Skin epidermis (tissue), 12 donors: ENCODE measurements at regions not wholly inside any gene's neighbourhood (a gene's known extent, or its start where the extent isn't known, plus 50 kb on each side); places are given as distances from the start of the nearest gene placed in this dataset.
"Not testable (repeated sequence)": the region's sequence is repeated elsewhere in the genome, so short reads cannot be mapped to it uniquely, and the experiment has no call there.

Experiments used
- H3K27ac ChIP-seq, 21 experiments: fragments of 200-600 bp; sonication (generic) in 11 of 21; one replicate each; pipeline ENCODE4 v1.5.0; 2020; ENCODE audit warnings: mild to moderate bottlenecking in 3 of 21, inconsistent platforms in 2 of 21, moderate library complexity in 2 of 21
- H3K4me3 ChIP-seq, 7 experiments: fragments of 200-600 bp; sonication (generic) in 2 of 7; one replicate each; pipeline ENCODE4 v1.5.0; 2020; ENCODE audit warnings: inconsistent platforms in 2 of 7, mild to moderate bottlenecking in 2 of 7, moderate library complexity in 1 of 7

DNA sequence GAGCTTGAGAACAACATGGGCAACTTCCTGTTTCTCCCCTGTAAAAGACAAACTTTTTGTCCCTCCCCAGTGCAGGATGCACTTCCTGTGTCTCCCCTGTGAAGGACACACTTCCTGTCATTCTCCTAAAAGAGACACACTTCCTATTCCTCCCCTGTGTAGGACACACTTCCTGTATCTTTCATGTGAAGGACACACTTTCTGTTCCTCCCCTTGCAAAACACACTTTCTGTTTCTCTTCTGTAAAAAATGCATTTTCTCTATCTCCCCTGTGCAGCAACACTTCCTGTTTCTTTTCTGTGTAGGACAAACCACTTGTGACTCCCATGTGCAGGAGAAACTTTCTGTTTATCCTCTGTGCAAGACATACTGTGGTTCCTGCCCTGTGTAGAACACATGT, 488.6 kb upstream of the USP9Y start:
- Histone ChIP-seq H3K4me3 (no peak overlapping the region), H3K27ac (no peak overlapping the region)

DNA sequence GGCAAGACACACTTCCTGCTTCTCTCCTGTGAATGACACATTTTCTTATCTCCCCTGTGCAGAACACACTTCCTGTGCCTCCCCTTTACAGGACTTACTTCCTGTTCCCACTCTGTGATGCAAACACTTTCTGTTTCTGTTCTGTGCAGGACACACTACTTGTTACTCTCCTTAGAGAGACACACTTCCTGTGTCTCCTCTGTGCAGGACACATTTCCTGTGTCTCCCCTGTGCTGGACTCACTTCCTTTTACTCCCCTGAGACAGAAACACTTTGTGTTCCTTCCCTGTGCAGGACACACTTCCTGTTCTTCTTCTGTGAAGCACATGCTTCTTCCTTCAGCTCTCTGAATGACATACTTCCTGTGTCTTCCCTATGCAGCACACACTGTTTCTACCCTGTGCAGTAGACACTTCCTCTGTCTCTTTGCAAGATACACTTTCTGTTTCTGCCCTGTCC, 485.4 kb upstream of the USP9Y start:
- Histone ChIP-seq H3K4me3 (no peak overlapping the region), H3K27ac (no peak overlapping the region)

DNA sequence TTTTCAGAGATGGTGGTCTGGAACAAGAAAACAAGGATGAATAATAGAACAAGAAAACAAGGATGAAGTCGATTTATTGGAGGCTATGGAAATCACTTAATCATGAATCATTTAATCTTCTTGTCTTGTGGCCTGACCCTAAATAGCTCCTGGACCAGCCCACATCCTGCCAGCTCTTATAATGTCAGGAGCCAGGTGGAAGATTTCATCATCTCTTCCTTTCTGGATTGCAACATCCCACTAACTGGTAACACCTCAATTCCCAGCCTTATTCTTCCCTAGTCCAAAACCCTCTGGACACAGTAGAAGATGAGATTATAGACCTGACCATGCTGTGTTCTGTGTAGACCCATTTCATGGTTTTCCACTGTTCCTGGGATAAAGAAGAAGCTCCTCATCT, 470.1 kb upstream of the USP9Y start:
- H3K4me3 ChIP-seq: no peak overlapping the region
- H3K27ac ChIP-seq: no peak overlapping the region

DNA sequence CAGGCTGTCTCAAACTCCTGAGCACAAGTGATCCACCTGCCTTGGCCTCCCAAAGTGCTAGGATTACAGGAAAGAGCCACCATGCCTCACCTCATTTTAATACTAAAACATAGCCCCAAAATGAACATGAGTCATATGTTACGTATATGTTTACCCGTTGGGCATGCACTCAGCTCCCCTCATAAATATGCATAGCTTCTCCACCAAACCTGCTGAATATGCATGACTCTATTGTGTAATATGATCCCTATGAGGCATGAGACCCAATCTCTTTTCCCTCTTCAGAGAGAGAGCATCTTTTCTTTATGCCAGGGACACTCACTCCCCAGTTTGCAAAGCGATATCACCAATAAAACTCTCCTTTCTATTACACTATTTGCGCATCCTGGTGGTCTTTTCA, 464.6 kb upstream of the USP9Y start:
- no peak overlapping the region for H3K4me3 ChIP-seq
- no peak overlapping the region for H3K27ac ChIP-seq

DNA sequence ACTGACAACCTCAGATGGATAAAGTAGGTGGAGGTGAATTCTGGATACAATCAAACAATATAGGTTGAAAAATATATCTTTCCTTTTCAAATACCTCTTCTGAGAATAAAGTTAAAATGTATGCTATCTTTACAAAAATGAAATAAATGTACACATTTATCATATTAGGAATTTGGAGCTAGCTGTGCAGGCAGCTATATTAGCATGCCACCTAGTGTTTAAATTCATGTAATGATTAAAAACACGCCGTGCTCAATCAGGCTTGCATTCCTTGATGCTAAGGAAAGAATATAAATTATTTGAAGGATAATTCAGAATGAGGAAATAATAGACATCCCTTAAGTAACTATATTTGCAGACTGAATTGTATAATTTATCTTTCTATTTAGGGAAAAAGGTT, 460.7 kb upstream of the USP9Y start:
- H3K27ac ChIP-seq, H3K4me3 ChIP-seq: not testable (repeated sequence)

DNA sequence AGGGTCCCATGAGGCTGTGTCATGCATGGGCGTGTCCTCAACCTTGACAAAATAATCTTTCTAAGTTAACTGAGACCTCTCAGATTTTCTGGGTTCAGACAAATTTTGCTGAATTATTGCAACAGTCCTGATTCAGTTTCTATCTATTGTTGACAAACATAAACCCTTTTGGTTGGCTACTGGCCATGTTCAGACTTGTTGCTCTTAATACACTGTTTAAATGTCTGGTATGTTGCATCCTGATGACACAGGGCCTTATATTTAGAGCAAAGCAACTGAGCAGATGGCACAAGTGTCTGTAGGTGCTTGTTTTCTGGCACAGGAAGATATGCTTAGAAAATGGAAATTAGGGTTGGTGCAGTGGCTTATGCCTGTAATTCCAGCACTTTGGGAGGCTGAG, 456.9 kb upstream of the USP9Y start:
- no peak overlapping the region for H3K27ac ChIP-seq
- H3K4me3 ChIP-seq: no peak overlapping the region

DNA sequence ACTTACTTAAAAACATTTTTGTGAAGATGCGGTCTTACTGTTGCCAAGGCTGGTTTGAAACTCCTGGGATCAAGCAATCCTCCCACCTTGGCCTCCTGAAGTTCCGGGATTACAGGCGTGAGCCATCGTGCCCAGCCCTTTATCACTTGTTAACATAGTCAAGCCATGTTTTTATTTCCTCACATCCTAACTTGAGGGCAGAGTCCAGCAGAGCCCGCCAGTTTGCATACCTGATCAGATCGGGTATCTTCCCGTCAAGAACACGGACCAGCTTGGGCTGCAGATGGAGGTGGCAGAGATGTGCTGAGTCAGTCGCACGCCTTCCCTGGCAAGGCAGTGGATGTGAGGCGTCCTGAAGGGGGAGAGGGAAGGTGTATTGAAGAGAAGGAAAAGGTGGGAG, 447.3 kb upstream of the USP9Y start:
- no peak overlapping the region for H3K4me3 ChIP-seq
- no peak overlapping the region for H3K27ac ChIP-seq

DNA sequence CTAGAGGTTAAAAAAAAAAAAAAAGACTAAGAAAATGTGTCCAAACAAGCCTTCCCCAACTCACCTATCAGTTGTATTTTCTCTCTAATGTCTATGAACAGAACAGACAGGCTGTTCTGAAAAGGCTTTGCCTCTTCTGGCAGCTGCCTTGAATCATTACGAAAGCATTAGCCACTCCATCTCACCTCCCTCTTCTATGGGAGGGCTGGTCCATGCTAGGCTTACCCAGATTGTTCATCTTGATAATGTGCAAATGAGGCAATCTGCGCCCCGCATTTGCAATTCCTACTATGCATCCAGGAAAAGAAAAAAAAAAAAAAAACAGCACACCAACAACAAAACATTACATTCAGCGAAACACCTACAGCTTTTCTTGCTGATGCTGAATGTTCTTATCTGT, 429.9 kb upstream of the USP9Y start:
- H3K4me3 ChIP-seq: no peak overlapping the region
- H3K27ac ChIP-seq: no peak overlapping the region

DNA sequence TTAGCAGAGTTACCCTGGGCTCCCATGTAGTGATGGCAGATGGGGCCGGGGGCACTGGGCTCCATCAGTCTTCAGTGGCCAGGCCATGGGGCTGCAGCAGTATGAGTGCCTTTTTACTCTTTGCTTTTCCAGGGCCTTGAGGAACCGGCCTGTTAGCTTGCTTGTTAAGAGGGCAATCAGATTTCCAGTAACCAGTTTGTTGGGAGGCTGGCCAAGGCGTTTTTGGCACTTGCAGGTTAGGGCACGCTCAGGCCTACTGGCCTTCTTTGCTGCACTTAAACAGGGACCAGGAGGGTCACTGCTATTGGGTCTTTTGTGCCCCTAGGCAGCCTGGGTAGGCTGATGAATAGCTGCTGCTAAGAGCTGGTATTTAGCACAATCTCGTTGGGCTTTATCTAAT, 415.4 kb upstream of the USP9Y start:
- no peak overlapping the region for H3K27ac ChIP-seq
- no peak overlapping the region for H3K4me3 ChIP-seq

DNA sequence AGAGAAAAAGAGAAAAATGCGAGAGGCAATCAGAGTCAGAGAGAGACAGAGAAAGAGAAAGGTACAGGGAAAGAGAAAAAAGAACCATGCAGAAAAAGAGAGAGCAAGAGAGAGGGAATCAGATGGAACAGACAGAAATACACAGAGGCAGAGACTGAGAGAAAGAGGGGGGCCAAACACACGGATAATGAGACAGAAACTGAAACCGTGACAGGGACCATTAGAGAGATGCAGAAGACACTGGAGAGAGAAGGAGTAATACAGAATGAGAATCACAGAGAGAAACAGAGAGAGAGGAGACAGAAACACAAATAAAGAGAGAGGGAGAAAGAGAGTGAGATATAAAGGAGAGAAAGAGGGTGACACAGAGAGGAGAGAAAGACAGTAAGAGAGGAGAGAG, 412.1 kb upstream of the USP9Y start:
- Histone ChIP-seq H3K27ac (no peak overlapping the region), H3K4me3 (no peak overlapping the region)

DNA sequence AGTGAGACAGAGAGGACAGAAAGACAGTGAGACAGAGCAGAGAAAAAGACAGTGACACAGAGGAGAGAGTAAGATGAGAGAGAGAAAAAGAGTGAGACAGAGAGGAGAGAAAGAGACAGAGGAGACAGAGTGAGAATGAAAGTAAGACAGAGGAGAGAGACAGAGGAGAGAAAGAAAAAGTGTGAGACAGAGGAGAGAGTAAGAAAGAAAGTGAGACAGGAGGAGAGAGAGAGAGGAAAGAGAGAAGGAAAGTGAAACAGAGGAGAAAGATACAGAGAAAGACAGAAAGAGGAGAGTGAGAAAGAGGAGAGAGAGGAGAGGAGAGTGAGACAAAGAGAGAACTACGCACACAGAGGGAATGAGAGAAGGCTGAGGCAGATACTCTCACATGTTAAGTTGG, 411.6 kb upstream of the USP9Y start:
- H3K27ac ChIP-seq: no peak overlapping the region
- no peak overlapping the region for H3K4me3 ChIP-seq

DNA sequence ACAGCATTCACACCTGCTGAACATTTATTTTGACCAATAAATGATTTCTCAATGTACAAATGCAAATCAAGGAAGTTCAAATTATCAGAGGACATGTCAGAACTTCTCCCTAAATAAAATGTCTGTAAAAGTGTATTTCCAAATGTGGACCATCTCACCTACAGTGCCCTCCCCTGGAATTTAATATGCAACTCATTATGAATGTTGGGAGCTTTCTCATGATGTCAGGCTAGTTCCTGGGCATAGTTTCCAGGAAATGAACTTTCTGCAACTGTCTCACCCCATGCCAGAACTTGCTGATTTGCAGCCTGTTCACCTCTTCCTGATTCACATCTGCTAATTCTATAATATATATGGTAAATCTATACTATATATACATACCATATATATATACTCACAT, 408.5 kb upstream of the USP9Y start:
- H3K27ac ChIP-seq: no peak overlapping the region
- no peak overlapping the region for H3K4me3 ChIP-seq

DNA sequence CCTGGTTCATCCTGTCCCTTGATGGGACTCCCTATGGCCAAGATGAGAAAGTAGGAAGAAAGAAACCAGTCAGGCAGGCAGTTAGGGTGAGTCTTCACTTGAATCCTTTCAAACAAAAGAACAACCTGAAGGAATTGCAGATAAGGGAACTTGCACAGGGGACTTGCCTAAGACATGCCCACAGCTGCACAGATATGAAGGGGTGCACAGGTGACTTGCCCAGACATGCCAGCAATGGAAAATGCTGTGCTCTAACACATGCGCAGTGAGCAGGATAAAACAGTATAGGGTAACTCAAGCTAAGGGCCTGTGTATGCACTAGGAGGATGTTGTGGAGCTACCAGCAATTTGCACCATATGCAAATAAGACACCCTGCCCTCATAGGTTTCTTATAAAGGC, 404.6 kb upstream of the USP9Y start:
- H3K27ac ChIP-seq: no peak overlapping the region
- no peak overlapping the region for H3K4me3 ChIP-seq

DNA sequence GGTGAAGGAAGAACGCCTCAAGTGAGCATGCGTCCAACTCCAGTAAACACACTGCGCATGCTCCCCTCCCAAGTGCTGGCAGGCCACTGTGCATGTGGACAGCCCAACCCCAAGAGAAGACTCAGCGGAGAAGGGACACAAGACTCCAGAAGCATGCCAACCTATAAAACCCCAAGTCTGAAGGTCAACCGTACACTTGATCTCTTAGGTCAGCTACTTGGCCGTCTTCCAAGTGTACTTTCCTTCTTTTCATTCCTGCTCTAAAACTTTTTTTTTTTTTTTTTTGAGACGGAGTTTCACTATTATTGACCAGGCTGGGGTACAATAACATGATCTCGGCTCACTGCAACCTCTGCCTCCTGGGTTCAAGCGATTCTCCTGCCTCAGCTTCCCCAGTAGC, 401.2 kb upstream of the USP9Y start:
- H3K4me3 ChIP-seq, H3K27ac ChIP-seq: not testable (repeated sequence)

DNA sequence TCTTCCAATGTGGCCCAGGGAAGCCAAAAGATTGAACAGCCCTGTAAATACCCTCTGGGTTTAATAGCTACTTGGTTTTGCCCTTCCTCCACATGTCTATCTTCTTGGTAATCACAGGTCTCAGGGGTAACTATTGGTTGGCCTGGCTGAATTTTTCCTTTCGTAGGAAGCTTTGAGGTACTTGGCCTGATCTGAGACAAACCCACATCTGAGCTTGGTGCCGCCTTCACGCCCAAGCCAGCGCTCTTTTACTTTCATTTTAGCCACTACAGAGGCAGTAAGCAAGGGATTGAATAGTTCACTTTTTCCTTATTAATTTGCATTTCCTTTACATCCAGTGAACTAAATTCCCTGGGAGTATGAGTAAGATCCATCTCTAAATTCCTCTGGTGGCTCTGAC, 397.6 kb upstream of the USP9Y start:
- Histone ChIP-seq H3K4me3 (no peak overlapping the region), H3K27ac (no peak overlapping the region)

DNA sequence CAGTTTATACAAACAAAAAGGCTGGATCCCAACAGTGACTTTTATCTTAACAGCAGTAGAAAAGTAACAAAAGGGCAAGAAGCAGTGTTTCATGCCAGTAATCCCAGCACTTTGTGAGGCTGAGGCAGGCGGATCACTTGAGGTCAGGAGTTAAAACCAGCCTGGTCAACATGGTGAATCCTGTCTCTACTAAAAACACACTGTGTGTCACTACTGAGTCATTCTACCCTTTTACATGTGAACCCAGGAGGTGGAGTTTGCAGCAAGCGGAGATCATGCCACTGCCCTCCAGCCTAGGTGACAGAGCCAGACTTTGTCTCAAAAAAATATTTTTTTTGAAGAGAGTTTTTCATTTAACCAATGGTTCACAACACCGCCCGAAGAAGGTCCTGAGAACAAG, 395.6 kb upstream of the USP9Y start:
- Histone ChIP-seq H3K27ac (no peak overlapping the region), H3K4me3 (no peak overlapping the region)

DNA sequence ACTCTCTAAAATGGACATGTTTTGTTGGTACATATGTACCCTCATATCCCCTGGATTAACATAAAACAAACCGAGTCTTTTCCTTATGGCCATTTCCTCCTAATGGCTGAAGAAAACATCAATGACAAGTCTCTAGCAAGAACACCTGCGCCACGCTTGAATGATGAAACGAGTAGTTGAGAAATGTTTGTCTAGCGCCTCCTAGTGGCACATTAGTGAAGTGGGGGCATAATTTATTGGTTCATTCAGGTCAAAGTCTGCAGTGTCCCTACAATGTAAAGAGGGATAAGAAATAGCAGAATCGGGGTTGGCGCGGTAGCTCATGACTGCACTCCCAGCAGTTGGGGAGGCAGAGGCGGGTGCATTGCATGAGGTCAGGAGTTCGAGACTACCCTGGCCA, 391.8 kb upstream of the USP9Y start:
- no peak overlapping the region for H3K4me3 ChIP-seq
- H3K27ac ChIP-seq: no peak overlapping the region

DNA sequence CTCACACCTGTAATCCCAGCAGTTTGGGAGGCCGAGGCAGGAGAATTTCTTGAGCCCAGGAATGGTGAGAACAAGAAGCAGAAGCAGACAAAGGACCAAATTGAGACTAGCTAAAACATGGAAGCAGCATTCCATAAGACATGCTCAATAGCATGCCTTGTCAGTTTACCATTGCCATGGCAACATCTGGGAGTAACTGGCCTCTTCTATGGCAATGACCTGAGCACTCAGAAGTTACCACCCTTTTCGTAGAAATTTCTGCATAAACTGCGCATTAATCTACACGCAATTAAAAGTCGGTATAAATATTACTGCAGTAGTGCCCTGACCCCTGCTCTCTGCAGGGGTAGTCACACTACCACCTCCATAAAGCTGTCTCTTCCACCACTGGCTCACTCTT, 390.2 kb upstream of the USP9Y start:
- Histone ChIP-seq H3K4me3 (no peak overlapping the region), H3K27ac (no peak overlapping the region)

DNA sequence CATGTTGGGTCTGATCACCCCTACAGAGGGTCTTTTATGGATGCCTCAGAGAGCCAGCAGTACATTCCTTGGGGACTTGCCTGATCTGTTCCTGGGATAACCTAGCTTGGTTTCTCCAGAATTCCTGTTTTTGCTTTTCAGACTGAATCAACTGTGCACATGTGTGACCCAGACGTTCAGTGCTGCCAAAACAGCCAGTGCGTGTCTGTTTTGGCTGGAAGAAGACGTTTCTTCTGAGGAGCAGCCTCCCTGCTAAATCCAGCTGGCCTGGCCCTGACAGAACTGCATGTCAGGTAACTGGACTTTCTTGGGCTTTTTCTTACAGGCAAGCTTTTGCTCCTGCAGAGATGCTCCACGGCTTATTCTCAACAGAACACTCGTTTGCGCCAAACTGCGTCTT, 373.3 kb upstream of the USP9Y start:
- no peak overlapping the region for H3K27ac ChIP-seq
- no peak overlapping the region for H3K4me3 ChIP-seq

DNA sequence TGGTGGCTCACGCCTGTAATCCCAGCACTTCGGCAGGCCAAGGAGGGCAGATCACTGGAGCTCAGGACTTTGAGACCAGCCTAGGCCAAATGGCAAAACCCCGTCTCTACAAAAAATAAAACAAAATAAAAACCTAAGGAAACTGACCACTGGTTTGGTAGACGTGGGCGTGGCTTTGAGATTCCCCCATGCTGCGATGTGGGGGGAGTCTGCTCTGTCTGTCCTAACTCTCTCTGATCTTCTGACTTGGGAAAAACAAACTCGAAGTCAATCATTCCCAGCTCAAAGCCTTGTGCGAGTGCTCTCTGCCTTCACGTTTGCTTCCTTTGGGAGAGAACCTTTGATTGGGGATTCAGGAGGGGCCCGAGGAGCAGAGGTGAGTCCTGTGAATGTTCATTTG, 369.1 kb upstream of the USP9Y start:
- H3K27ac ChIP-seq, H3K4me3 ChIP-seq: not testable (repeated sequence)

DNA sequence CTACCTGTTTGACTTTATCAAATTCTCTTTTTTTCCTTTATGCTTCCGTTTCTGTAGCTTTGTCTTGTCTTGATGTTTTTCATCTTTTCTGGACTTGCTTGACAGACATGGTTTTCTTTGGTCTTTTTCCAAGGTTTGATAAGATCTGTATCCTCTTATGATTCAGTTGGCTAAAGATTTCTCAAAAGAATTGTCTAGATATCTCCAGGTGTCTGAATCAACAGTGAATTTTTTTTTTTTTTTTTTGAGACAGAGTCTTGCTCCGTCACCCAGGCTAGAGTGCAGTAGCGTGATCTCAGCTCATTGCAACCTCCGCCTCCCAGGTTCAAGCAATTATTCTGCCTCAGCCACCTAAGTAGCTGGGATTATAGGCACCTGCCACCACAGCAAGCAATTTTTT, 357.8 kb upstream of the USP9Y start:
- H3K4me3 ChIP-seq: no peak overlapping the region
- H3K27ac ChIP-seq: no peak overlapping the region

DNA sequence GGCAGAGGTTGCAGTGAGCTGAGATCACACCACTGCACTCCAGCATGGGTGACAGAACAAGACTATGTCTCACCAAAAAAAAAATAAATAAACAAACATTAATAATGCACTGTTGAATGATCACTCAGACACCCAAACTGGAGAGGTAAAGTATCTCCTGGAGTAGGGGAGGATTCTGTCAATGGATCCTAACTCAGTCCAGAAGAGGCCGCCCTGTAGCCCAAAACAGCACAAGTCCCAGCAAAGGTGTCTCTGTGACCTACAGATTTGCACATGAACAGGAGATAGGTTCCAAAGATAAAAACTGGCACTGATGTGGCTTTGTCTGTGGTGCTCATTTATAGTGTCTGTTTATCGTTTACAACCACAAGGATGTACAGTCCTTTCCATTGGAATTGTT, 352.9 kb upstream of the USP9Y start:
- Histone ChIP-seq H3K27ac (no peak overlapping the region), H3K4me3 (no peak overlapping the region)

DNA sequence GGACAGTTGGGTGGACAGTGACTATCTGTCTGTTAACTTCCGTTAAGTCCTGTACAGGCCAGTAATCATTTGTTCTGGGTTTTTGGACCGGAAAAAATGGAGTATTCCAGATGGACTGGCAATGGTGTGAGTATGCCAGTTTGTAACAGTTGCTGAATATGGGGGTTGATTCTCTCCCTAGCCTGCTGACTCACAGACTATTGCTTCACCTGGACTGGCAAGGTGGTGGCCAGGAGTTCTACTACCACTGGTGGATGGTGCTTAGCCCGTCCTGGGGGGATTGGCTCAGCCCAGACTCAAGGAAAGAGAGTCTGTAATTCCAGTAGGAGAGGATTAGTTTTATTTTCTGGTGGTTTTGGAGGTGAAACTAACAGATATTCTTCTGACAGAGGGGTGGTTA, 343.8 kb upstream of the USP9Y start:
- H3K4me3 ChIP-seq: no peak overlapping the region

More for the DNA sequence above, 343.8 kb upstream of the USP9Y start:
- no peak overlapping the region for H3K27ac ChIP-seq
